ENCODE measurements at regions not wholly inside any gene's neighbourhood (a gene's known extent, or its start where the extent isn't known, plus 50 kb on each side); places are given as distances from the start of the nearest gene placed in this dataset.
A peak's percentile ranks its signal among the peaks of the same experiment; 100 is the strongest.

- H3K9me3 ChIP-seq: peaks cover 10% of the 10 kb centered on the region
- H3K4me1 ChIP-seq (ENCODE audit: low read depth): no peaks in the 10 kb centered on the region
- intact Hi-C loops (cut with DNase I, micrococcal nuclease): loop anchor here in 1 of 2 donors (10.0 kb wide), 1 partner anchor 325 kb away; no protein-coding TSS in a partner anchor
- H3K4me3 ChIP-seq: no peak overlapping the region
- no peak for TF ChIP-seq CTCF (IDR thresholded peaks at IDR 0.05)
- DNase-seq (no peak), ATAC-seq (no peak)
- H3K36me3 ChIP-seq (ENCODE audit: low read depth): no peaks in the 10 kb centered on the region
These were observed 64.5 kb downstream of the COPS8 start for GRCh38 chr2:237150186-237150585.

DNA sequence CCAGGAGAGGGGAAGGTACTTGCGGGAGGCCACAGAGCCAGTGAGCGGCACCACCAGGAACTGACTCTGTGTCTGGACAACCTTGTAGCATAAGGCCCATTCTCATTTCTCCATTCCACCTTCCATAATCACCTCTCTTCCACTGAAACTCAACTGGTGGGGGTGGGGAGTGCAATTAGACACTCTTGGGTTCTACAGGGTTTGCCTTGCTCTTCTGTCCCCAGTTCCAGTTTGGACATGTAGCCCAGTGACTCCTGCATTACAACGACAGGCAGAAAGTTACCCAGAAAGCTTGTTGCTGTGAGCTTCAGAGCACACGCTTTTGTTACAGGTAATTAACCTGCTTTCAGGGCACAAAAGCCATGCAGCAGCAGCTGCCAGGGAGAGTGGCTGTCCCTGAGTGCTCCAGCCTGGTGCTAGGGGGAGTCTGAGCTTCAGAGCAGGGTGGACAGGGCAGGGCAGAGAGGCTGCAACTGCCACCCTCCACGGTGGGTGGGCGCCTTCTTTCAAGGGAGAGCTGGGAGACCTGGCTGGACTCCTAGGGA, 65.2 kb downstream of the COPS8 start:
- Histone ChIP-seq H3K4me1 (ENCODE audit: low read depth) (no peaks in the 10 kb centered on the region), H3K4me3 (no peak overlapping the region), H3K9me3 (peaks cover 10% of the 10 kb centered on the region), H3K36me3 (ENCODE audit: low read depth) (no peaks in the 10 kb centered on the region)
- ATAC-seq (no peak), DNase-seq (no peak)
- intact Hi-C loops (cut with DNase I, micrococcal nuclease): loop anchor here in 1 of 2 donors (10.0 kb wide), 1 partner anchor 324 kb away; no protein-coding TSS in a partner anchor
- TF ChIP-seq CTCF (IDR thresholded peaks at IDR 0.05): no peak

DNA sequence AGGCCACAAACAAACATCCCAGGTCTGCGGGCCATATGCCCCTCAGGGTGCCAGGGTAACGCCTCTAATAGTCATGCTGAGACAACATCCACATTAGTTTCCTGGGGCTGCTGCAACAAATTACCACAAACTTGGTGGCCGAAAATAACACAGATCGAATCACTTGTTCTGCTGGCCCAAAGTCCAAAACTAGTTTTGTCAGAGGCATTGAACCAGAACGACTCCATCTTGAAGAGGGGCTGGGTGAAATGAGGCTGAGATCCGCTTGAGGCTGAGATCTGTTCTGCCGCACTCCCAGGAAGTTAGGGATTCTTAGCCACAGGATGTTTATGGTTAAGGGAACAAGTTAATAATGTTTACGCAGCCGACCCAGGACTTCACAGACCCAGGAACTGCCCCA, 66.7 kb downstream of the COPS8 start:
- DNase-seq: no peak

GRCh38 chr2:237153181-237153580, 67.5 kb downstream of the COPS8 start:
- Histone ChIP-seq H3K9me3 (no peaks in the 10 kb centered on the region), H3K4me1 (ENCODE audit: low read depth) (no peaks in the 10 kb centered on the region), H3K4me3 (no peak overlapping the region), H3K36me3 (ENCODE audit: low read depth) (no peaks in the 10 kb centered on the region)
- no peak for TF ChIP-seq CTCF (IDR thresholded peaks at IDR 0.05)
- intact Hi-C loops (cut with DNase I, micrococcal nuclease): loop anchor here in 1 of 2 donors (10.0 kb wide), 1 partner anchor 322 kb away; no protein-coding TSS in a partner anchor
- ATAC-seq (no peak), DNase-seq (no peak)

More for the DNA sequence above, 66.7 kb downstream of the COPS8 start:
- Histone ChIP-seq H3K9me3 (peaks cover 4% of the 10 kb centered on the region), H3K4me1 (ENCODE audit: low read depth) (no peaks in the 10 kb centered on the region), H3K36me3 (ENCODE audit: low read depth) (no peaks in the 10 kb centered on the region), H3K4me3 (no peak overlapping the region)
- TF ChIP-seq CTCF (IDR thresholded peaks at IDR 0.05): no peak
- intact Hi-C loops (cut with DNase I, micrococcal nuclease): loop anchor here in 1 of 2 donors (10.0 kb wide), 1 partner anchor 322 kb away; no protein-coding TSS in a partner anchor
- no peak for ATAC-seq

DNA sequence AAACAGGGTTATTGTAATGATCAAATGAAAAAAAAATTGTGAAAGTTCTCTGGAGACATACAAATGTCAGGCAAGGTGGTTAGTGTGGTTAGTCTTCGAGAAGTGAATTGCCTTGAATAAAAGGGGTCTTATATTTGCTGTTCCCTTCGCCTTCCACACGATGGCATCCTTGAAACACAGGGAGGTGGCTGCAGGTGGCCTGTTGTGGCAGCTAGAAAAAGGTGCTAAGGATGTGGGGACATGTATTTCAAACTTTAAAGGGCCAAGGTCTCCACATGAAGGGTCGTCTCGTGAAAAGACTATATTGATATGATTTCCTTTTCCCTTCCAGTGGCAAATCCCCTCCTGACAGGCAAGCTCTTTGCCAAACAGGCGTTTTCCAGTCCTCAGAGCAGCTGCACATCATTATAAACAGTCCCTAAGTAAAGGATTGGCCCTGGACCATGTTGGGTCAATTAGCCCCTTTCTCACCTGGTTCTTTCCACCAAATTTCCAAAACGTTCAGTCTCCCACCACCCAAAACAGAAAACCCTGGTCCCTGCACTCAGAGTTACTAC, 68.5 kb downstream of the COPS8 start:
- intact Hi-C loops (cut with DNase I, micrococcal nuclease): loop anchor here in 1 of 2 donors (10.0 kb wide), 1 partner anchor 321 kb away; no protein-coding TSS in a partner anchor
- Histone ChIP-seq H3K4me1 (ENCODE audit: low read depth) (no peaks in the 10 kb centered on the region), H3K4me3 (no peak overlapping the region), H3K36me3 (ENCODE audit: low read depth) (no peaks in the 10 kb centered on the region), H3K9me3 (no peaks in the 10 kb centered on the region)
- ATAC-seq: peak; percentile 46
- no peak for DNase-seq
- peak; percentile 19 for TF ChIP-seq CTCF (IDR thresholded peaks at IDR 0.05)
